GM23248 (cell line): ENCODE measurements at regions not wholly inside any gene's neighbourhood (a gene's known extent, or its start where the extent isn't known, plus 50 kb on each side); places are given as distances from the start of the nearest gene placed in this dataset.

Experiments
- EZH2 ChIP-seq: fragments of 200-600 bp; sonication (generic); IDR thresholded peaks from 2 replicates; pipeline ENCODE4 v1.6.1; 2018; ENCODE audit warnings: antibody characterized with exemption, mild to moderate bottlenecking; ENCODE audit not compliant: insufficient read depth, poor library complexity, severe bottlenecking
- EZH2phosphoT487 ChIP-seq: fragments of 200-600 bp; sonication (generic); IDR thresholded peaks from 2 replicates; pipeline ENCODE4 v1.6.1; 2018; ENCODE audit warnings: antibody characterized with exemption, moderate library complexity, mild to moderate bottlenecking, low read depth; ENCODE audit not compliant: insufficient read depth

- TF ChIP-seq EZH2 (no peak), EZH2phosphoT487 (no peak)
Measured at GRCh38 chr3:72463083-72463482, 385.2 kb downstream of the SHQ1 start.
